Muscle of leg (tissue), 3 donors: ENCODE measurements at regions not wholly inside any gene's neighbourhood (a gene's known extent, or its start where the extent isn't known, plus 50 kb on each side); places are given as distances from the start of the nearest gene placed in this dataset.
"Not testable (repeated sequence)": the region's sequence is repeated elsewhere in the genome, so short reads cannot be mapped to it uniquely, and the experiment has no call there.

Experiments
- DNase-seq: peaks from one replicate; pipeline ENCODE4 v3.0.0; 2013
- H3K27ac ChIP-seq: one replicate; pipeline ENCODE4 v1.5.1; 2013; ENCODE audit warnings: mild to moderate bottlenecking, low read length, control low read depth
- H3K27me3 ChIP-seq: one replicate; pipeline ENCODE4 v1.6.1; 2013; ENCODE audit warnings: low read length; ENCODE audit not compliant: control insufficient read depth, insufficient read depth
- H3K36me3 ChIP-seq: one replicate; pipeline ENCODE4 v1.6.1; 2013; ENCODE audit warnings: low read length; ENCODE audit not compliant: control insufficient read depth, insufficient read depth
- H3K4me1 ChIP-seq: one replicate; pipeline ENCODE4 v1.6.1; 2013; ENCODE audit warnings: low read length; ENCODE audit not compliant: control insufficient read depth, insufficient read depth
- H3K4me3 ChIP-seq: one replicate; pipeline ENCODE4 v1.5.1; 2013; ENCODE audit warnings: low read length, control low read depth
- H3K9me3 ChIP-seq: replicated peaks from 2 replicates; pipeline ENCODE4 v1.6.1; 2013; ENCODE audit warnings: low read depth, low read length; ENCODE audit not compliant: control insufficient read depth
- WGBS: methylation state at CpG from one replicate; pipeline ENCODE4 v1.1.5; 2013; ENCODE audit warnings: missing lambda C conversion rate; ENCODE audit not compliant: insufficient coverage; 5-methylcytosine and 5-hydroxymethylcytosine counted together

GRCh38 chr1:112855152-112855828 lies 100.7 kb downstream of the SLC16A1 start:
- no peak for DNase-seq
- no peak overlapping the region for H3K27ac ChIP-seq
- H3K36me3 ChIP-seq, result no peaks in the 10 kb centered on the region
- H3K4me1 ChIP-seq, result no peaks in the 10 kb centered on the region
- no peak overlapping the region for H3K4me3 ChIP-seq
- H3K27me3 ChIP-seq, result peaks cover 6% of the 10 kb centered on the region
- WGBS, result 58% methylated on average over 3 of the region's 6 CpGs
- H3K9me3 ChIP-seq, result no peaks in the 10 kb centered on the region

GRCh38 chr1:112854368-112854984 lies 101.5 kb downstream of the SLC16A1 start:
- 26% methylated on average over 29 of the region's 45 CpGs for WGBS
- DNase-seq, result not testable (repeated sequence)

GRCh38 chr1:112853915-112854314 lies 102.1 kb downstream of the SLC16A1 start:
- 89% methylated on average over 2 of the region's 8 CpGs for WGBS
- H3K4me3 ChIP-seq, H3K36me3 ChIP-seq, H3K27ac ChIP-seq, H3K9me3 ChIP-seq, H3K4me1 ChIP-seq, DNase-seq: not testable (repeated sequence)
- peaks cover 16% of the 10 kb centered on the region for H3K27me3 ChIP-seq

More at GRCh38 chr1:112854368-112854984, 101.5 kb downstream of the SLC16A1 start:
- H3K27ac ChIP-seq, H3K36me3 ChIP-seq, H3K4me1 ChIP-seq, H3K9me3 ChIP-seq: not testable (repeated sequence)
- H3K4me3 ChIP-seq, result peak overlapping the region; percentile 25
- peaks cover 13% of the 10 kb centered on the region for H3K27me3 ChIP-seq

GRCh38 chr1:112852934-112853333 lies 103.1 kb downstream of the SLC16A1 start:
- Histone ChIP-seq H3K4me1 (peaks cover 10% of the 10 kb centered on the region), H3K27me3 (peaks cover 16% of the 10 kb centered on the region), H3K9me3 (no peaks in the 10 kb centered on the region), H3K4me3 (no peak overlapping the region), H3K36me3 (no peaks in the 10 kb centered on the region), H3K27ac (no peak overlapping the region)
- no CpG with 5 or more reads among the region's 2 CpGs for WGBS
- no peak for DNase-seq

GRCh38 chr1:112852276-112852675 lies 103.7 kb downstream of the SLC16A1 start:
- H3K36me3 ChIP-seq, result no peaks in the 10 kb centered on the region
- WGBS, result 87% methylated on average over 7 of the region's 10 CpGs
- H3K9me3 ChIP-seq, result no peaks in the 10 kb centered on the region
- H3K4me3 ChIP-seq, result no peak overlapping the region
- no peak overlapping the region for H3K27ac ChIP-seq
- H3K27me3 ChIP-seq, result peaks cover 16% of the 10 kb centered on the region
- H3K4me1 ChIP-seq, result peaks cover 10% of the 10 kb centered on the region
- DNase-seq, result no peak

GRCh38 chr1:112850034-112850757 lies 105.8 kb downstream of the SLC16A1 start:
- no peaks in the 10 kb centered on the region for H3K36me3 ChIP-seq
- peak overlapping the region; percentile 7 for H3K27ac ChIP-seq
- peaks cover 10% of the 10 kb centered on the region for H3K4me1 ChIP-seq
- H3K27me3 ChIP-seq, result peaks cover 14% of the 10 kb centered on the region
- WGBS, result 25% methylated on average over 36 of the region's 40 CpGs
- no peak for DNase-seq
- H3K9me3 ChIP-seq, result no peaks in the 10 kb centered on the region
- H3K4me3 ChIP-seq, result peak overlapping the region; percentile 55

GRCh38 chr1:112849425-112850033 lies 106.5 kb downstream of the SLC16A1 start:
- peaks cover 14% of the 10 kb centered on the region for H3K27me3 ChIP-seq
- DNase-seq, result peak; percentile 61

GRCh38 chr1:112841825-112842224 lies 114.2 kb downstream of the SLC16A1 start:
- H3K9me3 ChIP-seq, result no peaks in the 10 kb centered on the region
- peaks cover 3% of the 10 kb centered on the region for H3K4me1 ChIP-seq
- peak; percentile 65 for DNase-seq
- WGBS, result 90% methylated on average over 7 of the region's 10 CpGs
- H3K27me3 ChIP-seq, result no peaks in the 10 kb centered on the region
- no peak overlapping the region for H3K4me3 ChIP-seq
- no peaks in the 10 kb centered on the region for H3K36me3 ChIP-seq
- no peak overlapping the region for H3K27ac ChIP-seq

More at GRCh38 chr1:112849425-112850033, 106.5 kb downstream of the SLC16A1 start:
- peaks cover 10% of the 10 kb centered on the region for H3K4me1 ChIP-seq
- peak overlapping the region; percentile 55 for H3K4me3 ChIP-seq
- no peaks in the 10 kb centered on the region for H3K36me3 ChIP-seq
- under 1% methylated on average over 58 of the region's 58 CpGs for WGBS
- no peaks in the 10 kb centered on the region for H3K9me3 ChIP-seq
- H3K27ac ChIP-seq, result peak overlapping the region; percentile 7

- Histone ChIP-seq H3K27me3 (no peaks in the 10 kb centered on the region), H3K9me3 (no peaks in the 10 kb centered on the region), H3K4me1 (peaks cover 3% of the 10 kb centered on the region), H3K4me3 (no peak overlapping the region), H3K27ac (no peak overlapping the region), H3K36me3 (no peaks in the 10 kb centered on the region)
- peak; percentile 31 for DNase-seq
- WGBS, result no CpG with 5 or more reads among the region's 7 CpGs
These were observed 115.1 kb downstream of the SLC16A1 start for GRCh38 chr1:112840631-112841624.
